ENCODE measurements at regions not wholly inside any gene's neighbourhood (a gene's known extent, or its start where the extent isn't known, plus 50 kb on each side); places are given as distances from the start of the nearest gene placed in this dataset.

GRCh38 chr6:28589234-28589956, 63.7 kb downstream of the GPX5 start:
- peaks cover 24% of the 10 kb centered on the region for H3K27me3 Mint-ChIP-seq
- peak overlapping the region; percentile 84 for H3K27ac Mint-ChIP-seq
- DNase-seq (ENCODE audit: low spot score, unreplicated experiment) = peak; percentile 30
- H3K4me1 Mint-ChIP-seq (ENCODE audit: low read depth) = peaks cover 24% of the 10 kb centered on the region
- H3K9me3 Mint-ChIP-seq (ENCODE audit: low read depth) = no peaks in the 10 kb centered on the region
- no peak for TF ChIP-seq CTCF (IDR thresholded peaks at IDR 0.05; ENCODE audit: unreplicated experiment)
- peak overlapping the region; percentile 68 for H3K4me3 Mint-ChIP-seq (ENCODE audit: low read depth)
- no peaks in the 10 kb centered on the region for H3K36me3 Mint-ChIP-seq (ENCODE audit: insufficient read depth)

GRCh38 chr6:28589957-28590349, 64.3 kb downstream of the GPX5 start:
- Mint-ChIP-seq H3K27ac (peak overlapping the region; percentile 46), H3K9me3 (ENCODE audit: low read depth) (no peaks in the 10 kb centered on the region), H3K4me1 (ENCODE audit: low read depth) (peaks cover 20% of the 10 kb centered on the region), H3K27me3 (peaks cover 24% of the 10 kb centered on the region), H3K36me3 (ENCODE audit: insufficient read depth) (no peaks in the 10 kb centered on the region), H3K4me3 (ENCODE audit: low read depth) (peak overlapping the region; percentile 68)
- no peak for TF ChIP-seq CTCF (IDR thresholded peaks at IDR 0.05; ENCODE audit: unreplicated experiment)
- no peak for DNase-seq (ENCODE audit: low spot score, unreplicated experiment)

- Mint-ChIP-seq H3K36me3 (ENCODE audit: insufficient read depth) (peaks cover 2% of the 10 kb centered on the region), H3K4me3 (ENCODE audit: low read depth) (no peak overlapping the region), H3K27me3 (peaks cover 22% of the 10 kb centered on the region), H3K4me1 (ENCODE audit: low read depth) (no peaks in the 10 kb centered on the region), H3K27ac (no peak overlapping the region), H3K9me3 (ENCODE audit: low read depth) (peaks cover 7% of the 10 kb centered on the region)
- no peak for TF ChIP-seq CTCF (IDR thresholded peaks at IDR 0.05; ENCODE audit: unreplicated experiment)
- DNase-seq (ENCODE audit: low spot score, unreplicated experiment) = no peak
These were observed 71.6 kb downstream of the GPX5 start for GRCh38 chr6:28597217-28597835.

GRCh38 chr6:28597924-28598722, 72.4 kb downstream of the GPX5 start:
- Mint-ChIP-seq H3K36me3 (ENCODE audit: insufficient read depth) (peaks cover 2% of the 10 kb centered on the region), H3K4me1 (ENCODE audit: low read depth) (no peaks in the 10 kb centered on the region), H3K27me3 (peaks cover 22% of the 10 kb centered on the region), H3K4me3 (ENCODE audit: low read depth) (no peak overlapping the region), H3K9me3 (ENCODE audit: low read depth) (peaks cover 7% of the 10 kb centered on the region), H3K27ac (no peak overlapping the region)
- DNase-seq (ENCODE audit: low spot score, unreplicated experiment) = no peak
- no peak for TF ChIP-seq CTCF (IDR thresholded peaks at IDR 0.05; ENCODE audit: unreplicated experiment)
